AG04450 (cell line): ENCODE measurements at regions not wholly inside any gene's neighbourhood (a gene's known extent, or its start where the extent isn't known, plus 50 kb on each side); places are given as distances from the start of the nearest gene placed in this dataset.

Experiments used
- CTCF ChIA-PET: fragments of 300-600, 350-600 bp; formaldehyde crosslinking; extraction: SDS; loops from one replicate; lab custom pipeline; 2022; ENCODE audit warnings: antibody characterized with exemption, inconsistent platforms; lab: Charles Lee
- POLR2A ChIA-PET: fragments of 350-600 bp; formaldehyde crosslinking; extraction: SDS; loops from one replicate; lab custom pipeline; 2021; ENCODE audit warnings: antibody characterized with exemption, inconsistent platforms; lab: Yijun Ruan, JAX
- DNase-seq: peaks from one replicate; pipeline ENCODE4 v3.0.0-alpha.2; 2011; ENCODE audit warnings: low read depth, low spot score
- H3K27ac ChIP-seq: one replicate; pipeline ENCODE4 v1.5.1; 2012; ENCODE audit warnings: low read depth, low read length, control low read depth
- H3K27me3 ChIP-seq: one replicate; pipeline ENCODE4 v1.6.0; 2012; ENCODE audit warnings: low read length; ENCODE audit not compliant: control insufficient read depth, insufficient read depth
- H3K4me3 ChIP-seq: 2 replicates; pipeline ENCODE4 v1.5.1; 2011; ENCODE audit warnings: mild to moderate bottlenecking, low read depth, low read length, control low read depth
- H3K9me3 ChIP-seq: 2 replicates; pipeline ENCODE4 v1.5.1; 2012; ENCODE audit warnings: low read length; ENCODE audit not compliant: control insufficient read depth, insufficient read depth
- TF ChIP-seq, protein P1 (sequence below): IDR thresholded peaks from 2 replicates; pipeline ENCODE4 v1.5.1; 2011; ENCODE audit warnings: low read depth, low read length, control low read depth, inconsistent platforms

DNA sequence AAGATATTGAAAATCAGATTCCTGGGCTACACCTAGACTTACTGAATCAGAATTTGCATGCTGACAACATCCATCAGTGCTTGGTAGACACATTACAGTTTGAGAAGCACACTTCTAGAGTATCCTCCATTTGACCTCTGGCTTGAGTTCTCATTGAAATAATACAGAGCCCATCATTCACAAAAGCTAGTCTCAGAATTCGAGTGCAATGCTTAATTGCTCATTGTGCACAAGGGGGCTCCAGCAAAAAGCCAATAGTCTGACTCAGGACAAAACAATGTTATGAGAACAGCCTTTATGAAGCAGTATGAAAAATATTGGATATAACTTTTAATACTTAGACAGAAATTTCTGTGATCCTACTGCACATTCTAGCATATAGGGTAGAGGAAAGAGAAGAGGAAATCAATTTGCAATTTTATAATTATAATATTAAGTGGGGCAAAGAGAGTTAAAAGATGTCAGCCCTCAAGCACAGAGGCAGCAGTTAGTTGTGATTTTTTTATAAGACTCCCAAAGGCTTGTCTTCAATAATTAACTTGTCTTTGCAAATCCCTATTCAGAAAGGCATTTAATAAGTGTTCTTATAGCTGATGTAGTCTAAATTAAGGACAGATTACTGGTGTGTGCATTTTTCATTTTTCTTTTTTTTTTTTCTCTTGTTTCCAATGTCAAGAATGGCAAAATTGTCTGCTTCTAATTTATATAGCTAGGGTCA lies 105.8 kb upstream of the ANK3 start:
- no peak for DNase-seq
- ChIA-PET CTCF (no interaction called here), POLR2A (no interaction called here)
- TF ChIP-seq, protein P1, sequence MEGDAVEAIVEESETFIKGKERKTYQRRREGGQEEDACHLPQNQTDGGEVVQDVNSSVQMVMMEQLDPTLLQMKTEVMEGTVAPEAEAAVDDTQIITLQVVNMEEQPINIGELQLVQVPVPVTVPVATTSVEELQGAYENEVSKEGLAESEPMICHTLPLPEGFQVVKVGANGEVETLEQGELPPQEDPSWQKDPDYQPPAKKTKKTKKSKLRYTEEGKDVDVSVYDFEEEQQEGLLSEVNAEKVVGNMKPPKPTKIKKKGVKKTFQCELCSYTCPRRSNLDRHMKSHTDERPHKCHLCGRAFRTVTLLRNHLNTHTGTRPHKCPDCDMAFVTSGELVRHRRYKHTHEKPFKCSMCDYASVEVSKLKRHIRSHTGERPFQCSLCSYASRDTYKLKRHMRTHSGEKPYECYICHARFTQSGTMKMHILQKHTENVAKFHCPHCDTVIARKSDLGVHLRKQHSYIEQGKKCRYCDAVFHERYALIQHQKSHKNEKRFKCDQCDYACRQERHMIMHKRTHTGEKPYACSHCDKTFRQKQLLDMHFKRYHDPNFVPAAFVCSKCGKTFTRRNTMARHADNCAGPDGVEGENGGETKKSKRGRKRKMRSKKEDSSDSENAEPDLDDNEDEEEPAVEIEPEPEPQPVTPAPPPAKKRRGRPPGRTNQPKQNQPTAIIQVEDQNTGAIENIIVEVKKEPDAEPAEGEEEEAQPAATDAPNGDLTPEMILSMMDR: 0 out of 2 replicates have a peak, but pooled peaks have one; percentile 21
- Histone ChIP-seq H3K9me3 (no peaks in the 10 kb centered on the region), H3K27ac (no peak overlapping the region), H3K27me3 (no peaks in the 10 kb centered on the region), H3K4me3 (no peak overlapping the region)

DNA sequence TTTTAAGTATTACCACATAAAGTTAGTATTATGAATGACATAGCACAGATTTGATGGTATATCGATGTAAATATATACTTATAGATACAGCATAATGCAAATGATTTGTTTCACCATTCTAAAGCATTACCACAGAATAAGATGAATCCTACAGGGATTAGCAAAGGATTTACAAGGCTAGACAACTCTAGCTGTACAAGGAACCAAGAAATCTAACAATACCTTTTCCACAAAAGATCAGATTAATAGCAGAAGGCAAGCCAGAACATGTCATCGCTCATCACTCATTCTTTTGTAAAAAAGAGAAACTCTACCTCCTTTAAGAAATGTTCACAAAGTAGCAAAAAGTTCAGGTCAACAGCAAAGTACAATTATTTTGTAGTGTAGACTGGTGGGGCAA lies 105.1 kb upstream of the ANK3 start:
- Histone ChIP-seq H3K27me3 (no peaks in the 10 kb centered on the region), H3K9me3 (no peaks in the 10 kb centered on the region), H3K27ac (no peak overlapping the region), H3K4me3 (no peak overlapping the region)
- TF ChIP-seq, protein P1: no peak
- no peak for DNase-seq
- ChIA-PET POLR2A (no interaction called here), CTCF (no interaction called here)

DNA sequence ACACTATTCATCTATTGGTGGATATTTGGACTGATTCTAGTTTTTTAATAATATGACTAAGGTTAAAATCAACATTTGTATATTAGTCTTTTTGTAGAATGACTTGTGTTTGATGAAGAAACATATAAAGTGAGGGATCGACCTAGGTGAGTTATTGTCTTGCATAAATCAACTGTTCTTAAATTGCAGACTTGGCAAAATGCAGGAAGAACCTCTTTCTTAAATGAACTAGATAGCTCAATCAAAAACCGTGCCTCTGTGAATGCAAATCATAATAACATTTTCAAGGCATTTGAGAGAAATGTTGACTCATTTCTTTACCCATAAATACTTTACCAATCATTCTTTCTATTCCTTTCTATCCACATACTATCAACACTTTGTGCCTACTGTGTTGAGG lies 101.5 kb upstream of the ANK3 start:
- TF ChIP-seq, protein P1: no peak
- Histone ChIP-seq H3K27me3 (no peaks in the 10 kb centered on the region), H3K4me3 (no peak overlapping the region), H3K9me3 (no peaks in the 10 kb centered on the region), H3K27ac (no peak overlapping the region)
- ChIA-PET CTCF (no interaction called here), POLR2A (no interaction called here)
- no peak for DNase-seq

DNA sequence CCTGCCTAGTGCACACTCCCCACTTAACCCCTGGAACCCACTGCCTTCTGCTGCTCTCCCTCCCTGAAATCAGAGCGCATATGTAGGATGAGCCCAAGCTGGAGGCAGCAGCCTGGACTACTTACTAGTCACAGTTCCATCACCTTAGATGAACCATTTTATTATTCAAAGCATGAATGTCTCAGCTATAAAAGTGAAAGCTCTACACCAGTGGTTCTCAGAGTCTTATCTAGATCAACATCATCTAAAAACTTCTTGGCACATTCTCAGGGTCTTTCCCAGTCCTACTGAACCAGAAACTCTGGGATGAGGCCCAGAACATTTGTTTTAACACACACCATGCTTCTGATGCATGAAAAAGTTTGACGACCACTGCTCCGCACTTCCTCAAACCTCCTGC lies 100.3 kb upstream of the ANK3 start:
- Histone ChIP-seq H3K9me3 (no peaks in the 10 kb centered on the region), H3K27me3 (no peaks in the 10 kb centered on the region), H3K4me3 (no peak overlapping the region), H3K27ac (no peak overlapping the region)
- TF ChIP-seq, protein P1: no peak
- no peak for DNase-seq
- ChIA-PET CTCF (no interaction called here), POLR2A (no interaction called here)

DNA sequence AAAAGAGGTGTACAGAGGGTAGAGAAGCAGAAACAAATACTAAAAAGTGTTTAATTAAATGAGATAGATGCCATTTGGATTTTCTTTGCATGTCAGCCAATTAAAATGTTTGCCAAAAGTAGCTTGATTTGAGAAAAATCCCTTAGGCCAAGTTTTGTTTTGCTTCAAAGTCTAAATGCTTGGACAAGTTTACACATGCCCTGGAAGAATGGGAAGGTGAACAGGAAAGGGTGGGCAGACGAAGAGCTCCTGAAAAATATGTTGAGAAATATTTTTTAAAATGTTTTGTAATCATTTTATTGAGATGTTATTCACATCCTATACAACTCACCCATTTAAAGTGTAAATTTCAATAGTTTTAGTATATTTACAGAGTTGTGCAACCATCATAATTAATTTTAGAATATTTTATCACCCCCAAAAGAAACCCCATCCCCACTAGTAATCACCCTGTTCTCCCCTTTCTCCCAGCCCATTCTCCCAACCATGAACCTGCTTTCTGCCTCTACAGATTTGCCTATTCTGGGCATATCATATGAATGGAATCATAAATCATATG lies 98.5 kb upstream of the ANK3 start:
- TF ChIP-seq, protein P1: no peak
- Histone ChIP-seq H3K27ac (no peak overlapping the region), H3K9me3 (no peaks in the 10 kb centered on the region), H3K27me3 (no peaks in the 10 kb centered on the region), H3K4me3 (no peak overlapping the region)
- POLR2A ChIA-PET: no interaction called here
- CTCF ChIA-PET: no interaction called here
- no peak for DNase-seq
